GM19455 (cell line): ENCODE measurements at regions not wholly inside any gene's neighbourhood (a gene's known extent, or its start where the extent isn't known, plus 50 kb on each side); places are given as distances from the start of the nearest gene placed in this dataset.
"Not testable (repeated sequence)": the region's sequence is repeated elsewhere in the genome, so short reads cannot be mapped to it uniquely, and the experiment has no call there.

Experiments
- ATAC-seq: cut with Tn5 transposase; IDR thresholded peaks from one replicate; pipeline ENCODE4 v1.9.1; 2021; ENCODE audit not compliant: unreplicated experiment

GRCh38 chr18:78460558-78460957 lies 519.1 kb upstream of the SALL3 start:
- no peak for ATAC-seq

GRCh38 chr18:78473563-78473962 lies 506.1 kb upstream of the SALL3 start:
- ATAC-seq = no peak

DNA sequence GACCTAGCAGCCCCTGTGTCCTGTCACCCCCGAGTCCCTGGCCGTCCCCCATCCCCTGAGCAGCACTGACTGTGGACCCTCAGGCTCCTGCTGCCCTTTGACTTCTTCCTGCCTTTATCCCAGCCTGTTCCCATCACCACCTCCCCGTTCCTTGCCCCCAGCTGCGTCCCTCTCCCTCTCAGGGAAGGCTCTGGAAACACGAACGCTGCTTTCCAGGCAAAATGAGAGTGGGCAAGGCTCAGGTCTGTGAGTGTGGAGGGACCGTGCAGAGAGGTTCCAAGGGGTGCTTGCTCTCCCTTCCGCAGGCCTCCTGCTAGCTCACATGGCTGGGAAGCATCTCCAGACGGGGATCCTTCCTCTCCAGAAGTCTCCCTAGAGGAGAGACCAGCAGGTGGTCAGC lies 501.8 kb upstream of the SALL3 start:
- no peak for ATAC-seq

DNA sequence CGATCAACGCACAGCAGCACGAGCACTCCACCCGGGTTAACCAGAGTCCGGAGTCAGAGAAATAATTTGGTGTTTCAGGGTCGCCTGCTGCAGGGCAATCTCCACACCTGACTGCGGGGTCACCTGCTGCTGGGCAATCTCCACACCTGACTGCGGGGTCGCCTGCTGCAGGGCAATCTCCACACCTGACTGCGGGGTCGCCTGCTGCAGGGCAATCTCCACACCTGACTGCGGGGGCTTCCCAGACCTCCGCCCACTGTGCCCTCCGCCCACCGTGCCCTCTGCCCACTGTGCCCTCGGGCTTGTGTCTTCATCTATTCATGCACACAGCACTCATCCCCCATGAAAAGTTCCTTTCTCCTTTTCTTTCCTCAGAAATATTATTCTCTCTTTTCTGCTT lies 500.2 kb upstream of the SALL3 start:
- no peak for ATAC-seq

DNA sequence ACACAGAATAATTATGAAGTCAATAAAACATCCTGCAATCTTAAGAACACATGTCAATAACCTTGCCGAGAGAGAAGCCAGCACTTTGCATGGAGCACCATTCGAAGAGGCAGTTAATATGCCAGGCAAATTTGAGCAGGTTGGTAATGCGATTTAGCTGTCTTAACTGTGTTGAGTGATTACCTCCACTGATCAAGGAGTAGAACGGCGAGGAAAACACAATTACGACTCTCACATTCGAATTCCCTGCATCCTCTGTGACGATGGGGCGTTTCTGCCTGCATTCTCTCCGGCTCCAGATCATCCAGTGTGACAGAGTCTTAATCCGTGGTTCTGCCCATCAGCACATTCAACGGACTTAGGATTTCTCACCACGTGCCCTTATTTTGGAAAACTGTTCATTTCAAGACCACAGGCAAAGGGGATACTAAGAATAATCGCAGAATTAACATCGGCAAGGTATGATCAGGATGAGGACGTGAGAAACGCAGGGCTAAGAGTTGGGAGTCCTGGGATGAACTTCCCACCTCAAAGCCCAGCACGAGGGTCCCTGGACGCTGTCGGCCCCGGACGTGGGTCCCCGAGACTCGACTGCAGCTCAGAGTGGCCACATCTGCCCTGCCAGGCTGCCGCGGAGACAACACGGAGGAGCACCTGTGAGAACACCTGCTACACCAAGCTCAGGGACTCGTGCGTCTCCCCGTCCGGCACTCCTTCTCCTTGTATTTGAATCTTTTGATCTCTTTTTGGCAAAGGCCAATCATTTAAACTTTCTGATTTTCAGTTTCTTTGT lies 499.2 kb upstream of the SALL3 start:
- ATAC-seq = no peak

- no peak for ATAC-seq
These were observed 497.2 kb upstream of the SALL3 start for GRCh38 chr18:78482378-78482777.

GRCh38 chr18:78487649-78488048 lies 492.0 kb upstream of the SALL3 start:
- no peak for ATAC-seq

- ATAC-seq = no peak
These were observed 487.4 kb upstream of the SALL3 start for GRCh38 chr18:78492064-78492812.

DNA sequence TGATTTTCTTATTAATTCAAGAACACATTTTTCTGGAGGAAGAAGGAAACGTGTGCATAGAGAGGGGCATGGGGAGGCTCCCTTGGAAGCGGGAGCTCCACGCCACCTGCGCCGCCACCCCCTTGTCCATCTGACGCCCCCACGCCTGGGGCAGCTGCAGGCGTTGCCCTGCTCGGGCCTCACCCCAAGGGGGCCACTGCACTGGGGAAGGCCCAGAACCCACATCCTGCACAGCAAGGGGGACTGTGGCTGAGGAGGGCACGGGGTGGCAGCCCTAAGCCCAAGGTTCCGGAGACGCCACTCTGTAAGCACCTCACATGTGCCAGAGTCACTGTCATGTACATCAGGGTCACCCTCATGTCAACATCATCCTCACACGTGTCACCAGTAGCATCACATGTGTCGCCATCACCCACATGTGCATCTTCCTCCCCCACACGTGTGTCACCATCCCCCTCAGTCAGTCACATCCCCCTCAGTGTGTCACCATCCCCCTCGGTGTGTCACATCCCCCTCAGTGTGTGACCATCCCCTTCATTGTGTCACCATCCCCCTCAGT lies 486.7 kb upstream of the SALL3 start:
- ATAC-seq = no peak

- ATAC-seq = not testable (repeated sequence)
These were observed 486.1 kb upstream of the SALL3 start for GRCh38 chr18:78493490-78493889.

DNA sequence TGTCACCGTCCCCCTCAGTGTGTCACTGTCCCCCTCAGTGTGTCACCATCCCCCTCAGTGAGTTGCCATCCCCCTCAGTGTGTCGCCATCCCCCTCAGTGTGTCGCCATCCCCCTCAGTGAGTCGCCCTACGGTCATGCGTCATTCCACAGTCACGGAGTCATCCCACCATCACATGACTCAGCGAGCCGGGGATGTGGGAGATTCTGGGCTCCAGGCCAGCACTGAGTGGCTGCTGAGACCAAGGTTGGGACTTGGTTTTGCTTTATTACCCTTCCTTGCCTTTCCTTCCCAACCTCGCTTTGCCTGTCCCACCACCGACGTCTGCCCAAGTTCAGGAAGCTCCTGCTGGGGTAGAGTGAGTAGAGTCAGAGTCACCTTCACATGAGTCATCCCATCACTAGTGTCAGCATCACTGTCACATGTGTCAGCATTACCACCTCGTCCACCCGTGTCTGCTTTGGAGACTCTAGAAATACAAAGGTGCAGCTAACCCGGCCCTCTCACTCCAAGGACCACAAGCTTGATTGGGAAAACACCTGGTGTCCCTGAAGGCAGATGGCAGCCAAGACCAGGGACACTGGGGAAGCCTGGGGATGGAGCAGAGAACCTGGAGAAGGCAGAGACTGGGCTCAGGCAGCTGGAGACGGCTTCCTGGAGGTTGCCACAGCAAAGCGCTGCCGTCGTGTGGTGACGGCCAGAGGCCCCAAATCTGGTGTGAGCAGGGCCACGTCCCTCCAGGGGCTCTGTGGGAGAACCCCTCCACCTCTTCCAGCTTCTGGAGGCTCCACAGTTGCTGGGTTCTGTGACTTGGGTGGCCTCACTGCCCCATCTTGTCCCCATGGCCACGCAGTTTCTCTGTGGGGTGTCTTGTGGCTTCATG lies 485.2 kb upstream of the SALL3 start:
- no peak for ATAC-seq

- no peak for ATAC-seq
These were observed 484.1 kb upstream of the SALL3 start for GRCh38 chr18:78495550-78495949.

- ATAC-seq = no peak
These were observed 483.5 kb upstream of the SALL3 start for GRCh38 chr18:78496079-78496478.

DNA sequence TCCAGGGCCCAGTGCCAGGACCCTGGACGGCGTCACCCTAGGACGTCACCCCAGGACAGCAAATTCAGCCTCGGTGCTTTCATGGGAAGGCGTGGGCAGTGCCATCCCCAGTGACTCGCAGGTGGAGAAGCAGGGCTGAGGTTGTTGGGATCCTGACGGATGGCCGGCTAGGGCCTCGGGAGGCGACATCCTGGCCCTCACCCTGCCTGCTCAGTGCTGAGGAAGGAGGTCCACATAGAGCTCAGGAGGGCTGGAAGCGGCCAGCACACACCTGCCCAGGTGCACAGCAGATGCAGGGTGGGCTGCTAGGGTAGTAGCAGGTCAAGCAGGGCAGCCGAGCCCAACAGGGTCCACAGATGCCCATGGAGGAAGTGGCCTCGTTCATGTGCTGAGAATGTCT lies 482.0 kb upstream of the SALL3 start:
- ATAC-seq = no peak

DNA sequence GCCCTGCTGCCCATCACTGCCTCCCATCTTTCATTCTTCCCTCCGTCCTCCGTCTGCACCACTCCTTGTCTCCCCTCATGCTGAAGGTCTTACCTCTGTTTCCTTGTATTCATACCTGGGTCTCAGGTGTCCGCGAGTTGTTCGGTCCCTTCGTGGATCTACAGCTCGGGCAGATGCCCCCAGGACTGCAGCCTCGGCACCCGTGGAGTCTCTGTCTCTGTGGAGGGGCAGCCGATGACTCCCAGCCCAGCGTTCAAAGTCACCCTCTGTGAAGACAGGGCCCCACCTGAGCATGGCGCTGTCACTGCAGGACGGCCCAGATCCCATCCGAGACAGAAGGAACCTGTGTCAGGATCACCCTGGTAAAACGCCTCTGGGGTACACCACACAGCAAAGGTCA lies 480.0 kb upstream of the SALL3 start:
- ATAC-seq = no peak

- ATAC-seq = no peak
These were observed 478.4 kb upstream of the SALL3 start for GRCh38 chr18:78501251-78501650.

GRCh38 chr18:78503129-78503528 lies 476.5 kb upstream of the SALL3 start:
- ATAC-seq = no peak

- no peak for ATAC-seq
These were observed 473.7 kb upstream of the SALL3 start for GRCh38 chr18:78505851-78506461.

GRCh38 chr18:78507217-78507616 lies 472.4 kb upstream of the SALL3 start:
- ATAC-seq = no peak

DNA sequence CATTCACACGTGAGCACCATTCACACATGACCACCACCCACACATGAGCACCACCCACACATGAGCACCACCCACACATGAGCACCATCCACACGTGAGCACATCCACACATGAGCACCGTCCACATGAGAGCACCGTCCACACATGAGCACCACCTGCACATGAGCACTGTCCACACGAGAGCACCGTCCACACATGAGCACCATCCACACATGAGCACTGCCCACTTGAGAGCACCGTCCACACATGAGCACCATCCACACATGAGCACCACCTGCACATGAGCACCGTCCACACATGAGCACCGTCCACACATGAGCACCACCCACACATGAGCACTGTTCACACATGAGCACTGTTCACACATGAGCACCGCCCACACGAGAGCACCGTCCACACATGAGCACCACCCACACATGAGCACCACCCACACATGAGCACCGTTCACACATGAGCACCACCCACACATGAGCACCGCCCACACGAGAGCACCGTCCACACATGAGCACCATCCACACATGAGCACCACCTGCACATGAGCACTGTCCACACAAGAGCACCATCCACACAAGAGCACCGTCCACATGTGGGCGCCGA lies 471.3 kb upstream of the SALL3 start:
- ATAC-seq = not testable (repeated sequence)
